Astrocyte (in vitro differentiated cells and primary cell): ENCODE measurements at regions not wholly inside any gene's neighbourhood (a gene's known extent, or its start where the extent isn't known, plus 50 kb on each side); places are given as distances from the start of the nearest gene placed in this dataset.

Experiments used
- DNase-seq: peaks from one replicate; pipeline ENCODE4 v3.0.0-alpha.2; 2010; ENCODE audit warnings: low read depth
- FAIRE-seq: peaks from 2 replicates; lab custom pipeline; 2011; peaks lifted over from hg19 to GRCh38; lab: Jason Lieb, UNC
- H2AFZ ChIP-seq: 2 replicates; pipeline ENCODE4 v1.6.0; 2012; ENCODE audit warnings: low read depth, low read length, inconsistent platforms
- H3K27ac ChIP-seq: 2 replicates; pipeline ENCODE4 v1.5.1; 2011; ENCODE audit warnings: low read depth, low read length, inconsistent platforms
- H3K27me3 ChIP-seq: 2 replicates; pipeline ENCODE4 v1.6.0; 2011; ENCODE audit warnings: low read length, inconsistent platforms; ENCODE audit not compliant: insufficient read depth
- H3K36me3 ChIP-seq: 2 replicates; pipeline ENCODE4 v1.5.1; 2011; ENCODE audit warnings: low read length, inconsistent platforms; ENCODE audit not compliant: insufficient read depth
- H3K4me1 ChIP-seq: 2 replicates; pipeline ENCODE4 v1.5.1; 2011; ENCODE audit warnings: low read length, inconsistent platforms; ENCODE audit not compliant: insufficient read depth
- H3K4me2 ChIP-seq: 2 replicates; pipeline ENCODE4 v1.6.0; 2012; ENCODE audit warnings: low read length, inconsistent platforms
- H3K4me3 ChIP-seq: 2 replicates; pipeline ENCODE4 v1.5.1; 2011; ENCODE audit warnings: low read depth, mild to moderate bottlenecking, low read length, inconsistent platforms; ENCODE audit not compliant: insufficient read depth
- H3K79me2 ChIP-seq: 2 replicates; pipeline ENCODE4 v1.6.0; 2012; ENCODE audit warnings: mild to moderate bottlenecking, low read length, inconsistent platforms; ENCODE audit not compliant: insufficient read depth
- H3K9ac ChIP-seq: 2 replicates; pipeline ENCODE4 v1.6.0; 2012; ENCODE audit warnings: mild to moderate bottlenecking, low read length, inconsistent platforms
- H3K9me3 ChIP-seq: 2 replicates; pipeline ENCODE4 v1.5.1; 2012; ENCODE audit warnings: low read depth, mild to moderate bottlenecking, low read length, inconsistent platforms; ENCODE audit not compliant: insufficient read depth
- H4K20me1 ChIP-seq: 2 replicates; pipeline ENCODE4 v1.6.0; 2012; ENCODE audit warnings: low read length, inconsistent platforms; ENCODE audit not compliant: insufficient read depth
- H3K27ac Mint-ChIP-seq: one replicate; pipeline ENCODE4 v1.8.0; 2021; ENCODE audit warnings: mild to moderate bottlenecking, mixed read lengths; ENCODE audit not compliant: unreplicated experiment
- H3K27me3 Mint-ChIP-seq: one replicate; pipeline ENCODE4 v1.8.0; 2021; ENCODE audit warnings: low read depth, mixed read lengths; ENCODE audit not compliant: unreplicated experiment
- H3K36me3 Mint-ChIP-seq: one replicate; pipeline ENCODE4 v1.8.0; 2021; ENCODE audit warnings: low read depth, mixed read lengths; ENCODE audit not compliant: unreplicated experiment
- H3K4me1 Mint-ChIP-seq: one replicate; pipeline ENCODE4 v1.8.0; 2021; ENCODE audit warnings: low read depth, mixed read lengths; ENCODE audit not compliant: unreplicated experiment
- H3K4me3 Mint-ChIP-seq: one replicate; pipeline ENCODE4 v1.8.0; 2021; ENCODE audit warnings: mild to moderate bottlenecking, moderate library complexity, mixed read lengths; ENCODE audit not compliant: unreplicated experiment
- H3K9me3 Mint-ChIP-seq: one replicate; pipeline ENCODE4 v1.8.0; 2021; ENCODE audit warnings: mild to moderate bottlenecking, mixed read lengths; ENCODE audit not compliant: unreplicated experiment
- CTCF ChIP-seq: IDR thresholded peaks from 2 replicates; pipeline ENCODE4 v1.5.1; 2011; ENCODE audit warnings: low read depth, mild to moderate bottlenecking, inconsistent platforms, low read length, moderate library complexity; ENCODE audit not compliant: insufficient read depth
- EZH2 ChIP-seq: IDR thresholded peaks from 2 replicates; pipeline ENCODE4 v1.6.1; 2012; ENCODE audit warnings: mild to moderate bottlenecking, low read length, inconsistent platforms; ENCODE audit not compliant: insufficient read depth

DNA sequence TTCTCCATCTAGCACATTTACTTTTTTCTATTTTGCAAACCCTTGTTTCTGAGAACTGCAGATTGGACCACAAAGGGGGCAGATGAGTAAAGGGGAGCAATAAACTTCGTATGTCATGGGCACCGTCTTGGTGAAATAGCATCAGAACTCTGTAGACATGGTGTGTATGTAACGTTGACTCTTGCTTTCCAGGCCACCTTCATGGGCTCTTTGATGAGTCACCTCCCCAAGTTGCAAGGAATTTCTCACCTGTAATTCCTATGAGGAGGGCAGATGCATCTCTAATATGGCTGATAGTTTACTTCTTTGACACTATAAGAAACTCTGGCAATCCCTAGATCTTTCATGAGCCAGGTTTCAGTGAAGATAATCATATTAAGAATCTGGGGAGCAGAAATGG, 163.4 kb upstream of the PLPPR1 start:
- FAIRE-seq: no peak
- peaks cover 2% of the 10 kb centered on the region for H3K9me3 Mint-ChIP-seq
- Histone ChIP-seq H3K36me3 (no peaks in the 10 kb centered on the region), H3K27me3 (no peaks in the 10 kb centered on the region), H3K27ac (no peak overlapping the region), H3K4me3 (no peak overlapping the region), H3K9me3 (no peaks in the 10 kb centered on the region), H4K20me1 (no peaks in the 10 kb centered on the region), H3K79me2 (no peaks in the 10 kb centered on the region), H2AFZ (no peak overlapping the region), H3K4me2 (no peak overlapping the region), H3K4me1 (no peaks in the 10 kb centered on the region), H3K9ac (no peak overlapping the region)
- H3K27me3 Mint-ChIP-seq: no peaks in the 10 kb centered on the region
- TF ChIP-seq EZH2 (no peak), CTCF (no peak)
- no peaks in the 10 kb centered on the region for H3K4me1 Mint-ChIP-seq
- DNase-seq: no peak
- H3K4me3 Mint-ChIP-seq: no peak overlapping the region
- H3K36me3 Mint-ChIP-seq: no peaks in the 10 kb centered on the region
- H3K27ac Mint-ChIP-seq: no peak overlapping the region

- Histone ChIP-seq H2AFZ (no peak overlapping the region), H3K27me3 (no peaks in the 10 kb centered on the region), H3K27ac (no peak overlapping the region), H3K79me2 (no peaks in the 10 kb centered on the region), H3K9me3 (no peaks in the 10 kb centered on the region), H3K4me1 (no peaks in the 10 kb centered on the region), H3K9ac (no peak overlapping the region), H3K4me2 (no peak overlapping the region), H4K20me1 (no peaks in the 10 kb centered on the region), H3K4me3 (no peak overlapping the region), H3K36me3 (no peaks in the 10 kb centered on the region)
- no peak for FAIRE-seq
- DNase-seq: no peak
- no peaks in the 10 kb centered on the region for H3K27me3 Mint-ChIP-seq
- peaks cover 2% of the 10 kb centered on the region for H3K9me3 Mint-ChIP-seq
- TF ChIP-seq CTCF (no peak), EZH2 (no peak)
- H3K27ac Mint-ChIP-seq: no peak overlapping the region
- H3K4me1 Mint-ChIP-seq: no peaks in the 10 kb centered on the region
- no peak overlapping the region for H3K4me3 Mint-ChIP-seq
- no peaks in the 10 kb centered on the region for H3K36me3 Mint-ChIP-seq
Measured at GRCh38 chr9:100865648-100866047, 162.9 kb upstream of the PLPPR1 start.

GRCh38 chr9:100869326-100869725, 159.2 kb upstream of the PLPPR1 start:
- TF ChIP-seq EZH2 (no peak), CTCF (no peak)
- DNase-seq (no peak), FAIRE-seq (no peak)
- Histone ChIP-seq H3K79me2 (no peaks in the 10 kb centered on the region), H3K27me3 (no peaks in the 10 kb centered on the region), H3K4me2 (no peak overlapping the region), H3K27ac (no peak overlapping the region), H2AFZ (no peak overlapping the region), H3K36me3 (no peaks in the 10 kb centered on the region), H4K20me1 (no peaks in the 10 kb centered on the region), H3K4me3 (no peak overlapping the region), H3K4me1 (no peaks in the 10 kb centered on the region), H3K9ac (no peak overlapping the region), H3K9me3 (no peaks in the 10 kb centered on the region)
- Mint-ChIP-seq H3K4me1 (no peaks in the 10 kb centered on the region), H3K9me3 (peaks cover 4% of the 10 kb centered on the region), H3K4me3 (no peak overlapping the region), H3K27me3 (no peaks in the 10 kb centered on the region), H3K36me3 (no peaks in the 10 kb centered on the region), H3K27ac (no peak overlapping the region)
